ENCODE measurements at regions not wholly inside any gene's neighbourhood (a gene's known extent, or its start where the extent isn't known, plus 50 kb on each side); places are given as distances from the start of the nearest gene placed in this dataset.
A peak's percentile ranks its signal among the peaks of the same experiment; 100 is the strongest.

- no peak for DNase-seq (ENCODE audit: low spot score)
Observed at GRCh38 chr14:22452330-22452729, 136.7 kb downstream of the DAD1 start.

- no peak for DNase-seq (ENCODE audit: low spot score)
Observed at GRCh38 chr14:22450266-22450665, 138.8 kb downstream of the DAD1 start.

- DNase-seq (ENCODE audit: low spot score), result no peak
Observed at GRCh38 chr14:22449600-22449905, 139.5 kb downstream of the DAD1 start.

GRCh38 chr14:22448905-22449599 is 140.0 kb downstream of the DAD1 start:
- no peak for DNase-seq (ENCODE audit: low spot score)

DNA sequence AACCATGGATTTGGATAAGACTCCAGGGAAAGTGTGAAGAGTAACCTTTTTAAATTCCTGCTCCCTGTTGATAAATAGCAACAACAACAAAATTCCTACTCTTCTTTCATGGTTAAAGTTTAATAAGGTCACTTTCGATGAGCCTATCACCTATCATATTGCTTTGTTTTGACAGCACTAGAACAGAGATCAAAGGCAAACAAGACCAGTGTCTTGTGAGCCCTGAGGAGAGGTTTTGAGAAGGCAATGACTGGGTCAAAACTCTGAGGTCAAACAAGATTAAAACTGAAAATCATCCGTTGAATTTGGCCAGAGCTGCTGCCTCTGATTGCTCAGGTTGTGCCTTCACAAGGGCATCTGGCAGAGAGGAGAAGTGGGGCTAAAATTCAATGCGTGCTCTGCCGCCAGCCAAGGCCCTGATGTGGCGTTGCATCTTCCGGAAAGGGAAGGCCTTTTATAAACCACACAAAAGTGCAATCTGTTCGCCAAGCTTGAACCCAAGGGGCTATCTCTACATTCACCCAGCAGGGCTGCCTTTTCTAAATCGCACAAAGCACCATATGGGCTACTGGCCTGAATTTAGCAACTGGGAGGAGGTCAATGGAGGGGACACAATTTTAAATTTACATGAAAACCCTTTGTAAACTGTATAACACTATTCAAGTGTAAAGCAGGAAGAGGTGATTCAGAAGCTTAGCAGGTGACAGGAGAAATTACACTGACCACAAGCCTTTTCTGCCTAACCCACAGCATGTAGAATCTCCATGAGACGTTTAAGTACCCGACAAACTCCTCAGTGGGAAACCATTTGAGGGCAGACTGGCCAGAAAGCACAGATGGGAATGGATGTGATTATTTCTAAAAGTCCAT is 140.8 kb downstream of the DAD1 start:
- no peak for DNase-seq (ENCODE audit: low spot score)

- no peak for DNase-seq (ENCODE audit: low spot score)
Observed at GRCh38 chr14:22438742-22439141, 150.3 kb downstream of the DAD1 start.

- no peak for DNase-seq (ENCODE audit: low spot score)
Observed at GRCh38 chr14:22434901-22435550, 154.0 kb downstream of the DAD1 start.

GRCh38 chr14:22434030-22434429 is 155.0 kb downstream of the DAD1 start:
- DNase-seq (ENCODE audit: low spot score), result no peak

GRCh38 chr14:22433069-22433468 is 156.0 kb downstream of the DAD1 start:
- no peak for DNase-seq (ENCODE audit: low spot score)

GRCh38 chr14:22432348-22432976 is 156.6 kb downstream of the DAD1 start:
- DNase-seq (ENCODE audit: low spot score), result peak; percentile 19

DNA sequence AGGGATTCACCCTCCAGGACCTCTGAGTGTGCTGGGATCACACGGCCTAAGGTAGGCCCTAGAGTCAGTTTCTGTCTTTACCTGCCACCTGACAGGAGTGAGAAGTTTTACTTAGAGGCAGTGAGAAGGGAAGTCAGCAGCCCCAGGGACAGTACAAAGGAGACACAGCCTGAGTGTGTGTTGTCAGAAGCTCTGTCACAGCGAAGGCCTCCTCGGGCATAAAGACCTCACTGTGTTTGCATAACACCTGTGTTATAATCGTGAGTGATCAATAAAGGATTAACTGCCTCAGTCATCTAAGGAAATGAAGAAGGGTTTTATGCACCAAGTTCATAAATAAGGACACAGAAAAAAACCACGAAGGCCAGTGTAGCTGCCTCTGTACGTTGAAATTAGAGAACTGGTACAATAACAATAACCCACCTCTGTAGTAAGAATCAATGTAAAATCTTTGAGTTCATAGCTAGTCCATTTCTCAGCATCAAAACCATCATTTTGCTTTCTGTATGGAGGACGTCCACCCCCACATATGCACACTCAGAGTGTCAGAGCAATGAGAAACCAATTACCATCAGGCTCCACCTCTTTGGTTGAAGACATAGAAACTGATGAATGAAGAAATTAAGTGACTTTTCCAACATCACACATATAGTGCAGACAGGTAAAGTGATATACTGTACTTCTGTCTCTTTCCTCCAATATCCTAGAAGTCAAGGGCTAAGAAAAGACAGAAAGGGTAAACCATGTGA is 159.3 kb downstream of the DAD1 start:
- DNase-seq (ENCODE audit: low spot score), result no peak

DNA sequence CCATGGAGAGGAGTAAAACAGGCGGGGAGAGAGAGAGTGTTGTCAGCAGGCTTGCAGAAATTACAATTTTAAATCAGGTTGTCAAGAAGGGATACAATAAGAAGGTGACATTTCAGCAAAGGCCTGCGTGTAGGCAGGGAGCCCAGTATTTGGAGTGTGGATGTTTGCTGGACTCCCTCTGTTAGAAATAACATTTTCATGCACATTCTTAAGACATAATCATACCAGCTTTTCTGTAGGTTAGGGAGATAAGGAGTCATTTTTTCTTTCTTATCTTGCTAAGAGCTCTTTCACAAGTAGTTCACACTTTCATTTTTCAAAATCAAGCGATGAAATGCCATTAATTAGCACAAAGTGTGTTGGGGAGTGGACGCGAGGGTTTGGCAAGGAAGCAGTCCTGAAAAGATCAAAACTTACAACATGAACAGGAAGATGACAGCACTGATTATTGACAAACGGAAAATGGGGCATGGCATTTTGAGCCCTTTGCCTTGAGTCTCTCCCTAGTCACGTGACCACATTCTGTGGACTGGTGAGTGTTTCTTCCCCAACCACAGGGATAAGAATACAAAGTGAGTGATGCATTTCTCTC is 160.2 kb downstream of the DAD1 start:
- DNase-seq (ENCODE audit: low spot score), result peak; percentile 12

DNA sequence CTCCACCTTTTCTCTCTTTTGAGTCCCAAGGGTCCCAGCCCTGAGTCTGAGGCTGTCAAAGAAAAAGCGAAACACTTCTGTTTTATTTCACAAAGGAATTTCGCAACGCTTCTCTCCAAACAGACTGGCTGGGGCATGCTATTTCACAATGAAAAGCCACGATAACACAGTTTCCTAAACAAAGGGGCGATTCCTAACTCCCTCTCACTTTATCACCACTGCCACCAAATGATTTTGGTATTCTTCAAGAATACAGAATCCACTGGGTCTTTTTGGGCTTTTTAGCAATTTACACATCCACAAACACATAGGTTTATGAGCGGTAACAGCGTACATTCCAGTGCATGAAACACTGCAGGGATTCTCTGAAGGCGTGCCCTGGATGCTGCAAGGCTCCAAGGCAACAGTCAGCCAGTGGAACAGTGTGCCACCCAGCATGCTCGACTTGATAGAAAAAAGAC is 161.2 kb downstream of the DAD1 start:
- no peak for DNase-seq (ENCODE audit: low spot score)

GRCh38 chr14:22426711-22427110 is 162.3 kb downstream of the DAD1 start:
- DNase-seq (ENCODE audit: low spot score), result no peak

GRCh38 chr14:22423958-22424357 is 165.1 kb downstream of the DAD1 start:
- DNase-seq (ENCODE audit: low spot score), result no peak

DNA sequence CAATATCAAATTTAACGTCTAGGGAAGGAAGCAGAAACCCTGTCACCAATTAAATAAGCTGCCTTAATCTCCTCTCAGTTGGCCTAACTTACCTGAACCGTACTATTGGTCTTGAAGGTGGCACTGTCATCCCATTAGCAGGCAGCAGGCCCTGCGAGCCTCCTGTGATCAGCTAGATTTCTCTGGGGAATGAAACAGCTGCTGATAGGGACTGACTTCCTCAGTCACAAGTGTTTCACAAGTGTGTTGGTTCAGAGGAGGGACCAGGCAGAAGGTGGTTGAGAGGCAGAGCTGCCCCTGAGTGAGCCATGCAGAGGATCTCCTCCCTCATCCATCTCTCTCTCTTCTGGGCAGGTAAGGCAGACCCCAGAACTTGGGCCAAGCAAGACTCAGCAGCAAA is 166.8 kb downstream of the DAD1 start:
- DNase-seq (ENCODE audit: low spot score), result no peak

DNA sequence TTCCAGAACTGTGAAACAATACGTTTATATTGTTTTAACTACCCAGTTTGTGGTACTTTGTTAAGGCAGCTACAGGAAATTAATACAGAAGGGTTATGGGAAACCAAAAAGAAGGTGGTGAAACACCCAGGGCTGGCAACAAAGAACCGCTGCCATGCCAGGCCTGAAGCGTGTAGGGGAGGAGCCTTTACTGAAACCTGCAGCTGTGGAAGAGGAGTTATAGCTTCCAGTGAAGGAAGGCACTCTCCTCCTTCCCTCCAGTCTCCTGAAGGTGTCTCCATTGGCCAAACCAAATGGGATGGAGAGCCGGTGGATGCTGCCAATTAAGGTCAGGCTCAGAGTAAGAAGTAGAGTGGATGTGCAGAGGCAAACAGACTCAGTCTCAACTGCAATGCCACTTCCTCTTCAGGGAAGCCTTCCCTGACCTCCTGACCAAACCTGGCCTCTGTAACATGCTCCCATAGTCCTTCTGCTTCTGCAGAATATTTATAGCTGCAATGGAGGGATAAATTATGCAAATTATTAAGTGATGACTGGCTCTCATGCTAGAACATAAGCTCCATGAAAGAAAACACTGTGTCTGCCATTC is 168.3 kb downstream of the DAD1 start:
- DNase-seq (ENCODE audit: low spot score), result no peak

- DNase-seq (ENCODE audit: low spot score), result no peak
Observed at GRCh38 chr14:22419620-22420019, 169.4 kb downstream of the DAD1 start.

GRCh38 chr14:22418631-22419030 is 170.4 kb downstream of the DAD1 start:
- no peak for DNase-seq (ENCODE audit: low spot score)

DNA sequence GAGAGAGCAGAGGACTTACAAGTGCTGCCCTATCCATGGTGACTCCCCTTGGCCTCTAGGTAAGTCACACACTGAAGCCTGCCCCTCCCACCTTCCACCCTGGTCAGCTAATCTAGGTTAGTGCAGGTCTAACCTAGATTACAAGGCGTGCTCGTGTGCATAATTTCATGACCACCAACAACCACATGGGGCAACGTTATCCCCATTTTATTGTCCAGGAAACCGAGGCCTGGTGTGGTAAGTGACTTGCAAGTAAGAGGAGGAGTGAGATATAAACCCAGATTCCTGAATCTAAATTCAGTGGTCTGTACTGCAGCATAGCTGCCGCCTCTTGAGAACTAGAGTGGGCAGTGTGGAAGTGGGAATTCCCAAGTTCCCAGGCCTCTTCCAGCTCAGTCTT is 171.1 kb downstream of the DAD1 start:
- no peak for DNase-seq (ENCODE audit: low spot score)

DNA sequence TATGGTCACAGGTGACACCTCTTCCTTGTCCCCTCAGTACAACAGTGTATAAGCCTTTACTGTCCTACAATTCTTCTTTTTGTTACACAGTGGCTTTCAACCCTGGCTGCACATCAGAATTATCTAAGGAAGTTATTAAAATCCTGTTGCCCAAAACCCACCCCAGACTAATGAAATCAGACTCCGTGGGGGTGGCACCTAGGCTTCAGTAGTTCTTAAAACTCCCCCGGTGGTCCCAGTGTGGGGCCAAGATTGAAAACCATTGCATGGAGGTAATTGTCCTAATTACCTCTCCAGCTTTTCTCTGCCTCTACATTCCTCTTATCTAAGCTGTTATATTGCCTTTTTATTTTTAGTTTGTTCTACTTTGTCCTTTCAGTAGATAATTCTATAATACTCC is 172.8 kb downstream of the DAD1 start:
- DNase-seq (ENCODE audit: low spot score), result no peak

All from hematopoietic multipotent progenitor cell treated with erythropoietin and hydrocortisone succinate and interleukin-3 and kit ligand, for 17 days (in vitro differentiated cells).